Head of caudate nucleus (tissue), 42 donors: ENCODE measurements at regions not wholly inside any gene's neighbourhood (a gene's known extent, or its start where the extent isn't known, plus 50 kb on each side); places are given as distances from the start of the nearest gene placed in this dataset.

Experiments
- DNase-seq, 42 donors: peaks; one replicate each; pipeline versions ENCODE4 v3.0.0 to v3.0.0-alpha.2; 2020 to 2021; ENCODE audit warnings: mixed read lengths in 7 of 42
- intact Hi-C: fragments of 100-400 bp; cut with DNase I; formaldehyde crosslinking; loops from one replicate; pipeline ENCODE4 v1.15.0; 2022

DNA sequence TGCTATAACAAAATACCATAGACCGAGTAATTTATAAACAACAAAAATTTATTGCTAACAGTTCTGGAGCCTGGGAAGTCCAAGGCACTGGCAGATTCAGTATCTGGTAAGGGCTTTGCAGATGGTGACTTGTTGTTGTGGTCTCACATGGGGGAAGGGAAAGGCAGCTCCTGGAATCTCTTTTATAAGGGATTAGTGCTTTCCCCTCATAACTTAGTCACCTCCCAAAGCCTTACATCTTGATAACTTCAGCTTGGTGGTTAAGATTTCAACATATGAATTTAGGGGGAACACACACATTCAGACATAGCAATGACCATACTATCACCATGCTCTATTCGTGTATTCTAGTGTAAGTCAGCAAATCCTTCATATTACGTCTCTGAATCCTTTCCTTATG, 447.6 kb upstream of the TCF4 start:
- no peak for DNase-seq
- intact Hi-C loops: no loop called here

DNA sequence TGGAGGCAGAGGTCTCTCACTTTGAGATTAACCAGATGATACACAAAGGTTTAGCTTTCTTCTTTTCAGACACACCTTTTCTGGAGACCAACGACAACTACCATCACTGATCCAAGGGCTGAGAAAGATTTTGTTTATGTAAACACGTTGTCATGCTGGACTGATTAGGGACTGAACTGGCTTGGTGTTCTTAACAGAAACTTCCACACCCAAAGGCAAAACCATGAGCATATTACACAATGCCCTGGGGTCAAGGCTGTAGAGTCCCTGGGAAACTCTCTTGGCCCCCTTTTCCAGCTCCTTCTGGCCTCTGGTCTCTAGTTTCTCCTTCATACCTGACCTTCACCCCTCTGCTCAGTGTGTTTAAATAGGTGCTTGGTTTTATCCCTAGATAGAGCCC, 447.0 kb upstream of the TCF4 start:
- DNase-seq: no peak
- intact Hi-C loops: no loop called here

DNA sequence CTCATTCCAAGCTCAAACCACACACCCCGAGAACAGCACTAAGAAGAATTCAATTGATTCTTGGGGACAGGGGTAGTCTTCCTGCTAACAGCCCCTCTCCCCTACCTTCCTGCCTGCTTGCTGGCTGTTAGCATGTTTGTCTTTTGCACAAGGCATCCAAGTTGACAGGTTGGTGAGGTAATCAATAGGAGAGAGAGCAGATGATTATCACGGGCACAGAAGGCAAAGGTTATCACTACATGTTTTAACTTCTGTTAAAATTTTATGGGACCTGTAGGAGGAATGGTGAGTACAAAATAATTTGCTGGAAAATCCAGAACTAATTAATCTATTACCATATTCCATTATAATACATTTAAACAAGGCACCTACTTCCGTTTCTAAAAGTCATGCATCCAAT, 442.1 kb upstream of the TCF4 start:
- intact Hi-C loops: no loop called here
- DNase-seq: no peak

DNA sequence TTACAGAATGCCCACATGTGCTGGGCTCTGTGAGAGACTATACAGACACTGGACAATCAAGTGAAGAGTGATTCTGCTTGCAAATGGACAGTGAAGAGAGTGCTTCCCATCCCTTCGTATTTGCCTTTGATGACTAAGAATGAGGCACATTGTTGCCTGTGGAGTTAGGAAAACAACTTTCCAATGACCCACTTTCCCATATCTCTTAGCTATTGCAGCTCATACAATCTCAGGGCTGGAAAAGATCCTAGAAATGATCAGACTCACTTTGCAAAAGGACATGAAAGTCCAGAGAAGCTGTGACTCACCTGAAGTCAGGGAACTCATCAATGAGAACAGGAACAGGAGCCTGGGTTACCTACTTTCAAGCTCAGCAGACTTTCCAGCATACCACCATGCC, 440.5 kb upstream of the TCF4 start:
- intact Hi-C loops: no loop called here
- DNase-seq: no peak

DNA sequence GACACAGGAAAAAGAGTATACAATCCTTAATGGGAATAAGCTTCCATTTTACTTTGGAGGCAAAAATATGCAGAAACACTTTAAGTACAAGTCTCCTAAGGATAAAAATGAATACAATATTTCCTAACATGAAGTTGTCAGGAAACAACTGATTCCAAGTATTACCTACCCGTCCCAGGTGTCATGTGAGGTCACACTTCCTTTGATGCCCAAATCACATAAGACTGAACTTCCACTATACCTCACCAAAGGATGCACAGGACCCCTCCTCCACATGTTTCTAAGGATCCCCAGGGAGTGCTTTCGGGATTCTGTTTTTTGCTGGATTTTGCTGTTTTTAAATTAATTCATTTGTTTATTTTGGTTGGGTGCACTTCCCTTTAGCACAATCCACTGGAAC, 438.5 kb upstream of the TCF4 start:
- no peak for DNase-seq
- intact Hi-C loops: no loop called here

DNA sequence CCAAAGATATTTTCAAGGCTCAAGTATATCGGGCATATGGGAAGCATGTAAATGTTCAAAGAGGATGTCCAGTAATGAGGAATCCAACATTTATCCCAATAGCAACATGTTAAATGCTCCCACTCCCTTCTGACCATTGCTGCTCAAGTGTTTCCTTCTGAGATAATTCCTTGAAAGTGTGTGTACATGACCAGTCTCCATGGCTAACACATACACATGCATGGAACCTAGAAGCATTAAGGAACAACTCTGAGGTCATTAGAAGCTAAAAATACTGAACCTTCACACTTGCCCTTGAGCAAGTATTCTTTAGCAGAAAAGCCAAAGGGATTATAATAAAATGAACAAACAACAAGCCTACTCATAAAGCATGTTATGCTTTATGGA, 433.8 kb upstream of the TCF4 start:
- no peak for DNase-seq
- intact Hi-C loops: no loop called here

DNA sequence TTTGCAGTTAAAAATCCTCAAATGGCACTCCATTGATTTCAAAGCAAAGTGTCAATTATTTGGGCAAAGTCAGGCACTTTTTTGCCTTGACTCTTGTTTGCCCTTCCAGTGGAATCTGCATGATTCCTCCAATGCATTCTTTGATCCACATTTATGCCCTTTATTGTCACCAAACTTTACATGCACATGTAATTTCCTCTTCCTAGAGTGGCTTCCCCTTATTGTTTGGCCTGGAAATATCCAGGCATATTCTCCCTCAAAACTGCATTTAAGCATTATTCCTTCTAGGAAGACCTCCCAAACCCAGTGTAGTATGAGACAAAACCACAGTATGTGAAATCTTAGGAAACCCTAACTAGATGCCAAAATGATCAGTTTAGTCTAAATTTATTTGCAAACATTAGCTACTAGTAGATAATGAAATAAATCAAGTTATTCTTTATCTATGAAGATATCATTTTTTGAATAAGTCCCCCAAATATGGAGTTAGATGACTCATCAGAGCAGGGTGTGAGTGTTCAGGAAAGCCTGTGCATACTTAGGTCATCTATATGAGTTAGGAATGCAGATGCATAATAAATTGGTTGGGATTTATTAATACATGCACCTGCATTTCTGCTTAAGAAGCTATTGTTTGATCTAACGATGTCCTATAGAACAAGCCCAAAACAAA, 433.3 kb upstream of the TCF4 start:
- intact Hi-C loops: no loop called here
- no peak for DNase-seq

DNA sequence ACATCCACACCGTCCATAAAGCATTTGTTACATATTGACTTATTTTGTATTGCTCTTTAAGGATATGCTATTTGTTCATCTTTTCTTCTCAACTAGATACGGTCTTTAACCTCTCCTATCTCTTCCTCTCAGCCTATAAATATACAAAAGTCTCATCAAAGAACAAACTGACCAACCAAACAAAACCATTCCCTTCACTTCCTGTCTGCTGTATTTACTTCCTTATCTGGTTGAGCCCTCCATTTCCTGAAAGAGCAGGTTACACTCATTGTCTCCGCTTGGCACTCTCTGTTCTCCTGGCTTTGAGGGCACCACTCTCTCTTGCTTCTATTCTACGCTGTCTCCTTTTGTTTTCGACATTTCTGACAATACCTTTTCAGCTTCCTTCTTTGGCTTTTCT, 431.9 kb upstream of the TCF4 start:
- DNase-seq: no peak
- intact Hi-C loops: no loop called here

DNA sequence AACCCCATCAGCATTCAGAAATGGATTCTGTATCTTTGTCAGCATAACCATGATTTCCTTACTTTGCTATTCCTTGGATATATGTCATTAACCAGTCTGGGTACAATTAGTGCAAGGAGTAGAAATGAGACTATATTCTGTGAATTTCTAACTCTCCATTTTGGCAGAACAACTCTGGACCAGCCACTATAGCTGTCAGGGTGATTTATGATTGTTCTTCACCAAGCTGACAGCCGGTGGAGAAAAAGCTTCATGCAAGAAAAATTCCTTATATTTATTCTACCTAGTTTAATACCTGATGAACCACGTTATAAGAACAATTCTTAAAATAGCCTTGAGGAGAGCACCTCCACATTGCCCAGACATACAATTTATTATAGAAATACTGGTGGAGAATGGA, 431.2 kb upstream of the TCF4 start:
- no peak for DNase-seq
- intact Hi-C loops: no loop called here

DNA sequence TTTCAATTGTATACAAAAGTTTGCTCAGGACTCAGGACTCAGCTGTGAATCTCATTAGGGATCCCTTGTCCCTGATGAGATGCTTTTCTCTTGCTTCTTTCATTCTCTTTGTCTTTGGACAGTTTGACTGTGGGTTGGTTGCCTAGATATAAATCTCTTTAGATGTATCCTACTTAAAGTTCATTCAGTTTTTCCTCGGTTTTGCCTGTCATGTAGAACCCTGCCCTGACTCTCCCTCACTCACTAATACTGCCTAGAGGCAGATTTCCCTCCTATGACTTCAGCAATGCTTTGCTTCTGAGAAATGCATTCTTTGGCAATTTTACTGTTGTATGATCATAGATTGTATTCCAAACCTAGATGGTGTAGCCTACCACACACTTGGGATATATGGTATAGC, 421.4 kb upstream of the TCF4 start:
- intact Hi-C loops: no loop called here
- DNase-seq: no peak

DNA sequence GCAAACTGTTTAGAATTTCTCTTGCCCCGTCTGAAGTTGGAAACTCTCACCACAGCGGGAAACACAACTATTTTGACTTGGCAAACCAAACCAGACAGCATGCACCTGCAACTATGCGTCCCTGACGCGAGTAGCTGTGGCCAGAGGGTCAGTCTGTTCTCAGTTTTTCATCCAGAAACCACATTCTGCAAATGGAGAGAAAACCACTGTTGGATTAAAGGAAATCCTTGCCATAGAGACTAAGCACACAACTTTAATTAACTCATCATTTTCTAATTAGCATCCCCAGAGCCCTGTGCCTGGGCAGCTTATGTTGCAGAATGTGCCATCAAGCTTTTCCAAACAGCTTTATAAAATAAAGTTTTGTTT, 415.7 kb upstream of the TCF4 start:
- no peak for DNase-seq

DNA sequence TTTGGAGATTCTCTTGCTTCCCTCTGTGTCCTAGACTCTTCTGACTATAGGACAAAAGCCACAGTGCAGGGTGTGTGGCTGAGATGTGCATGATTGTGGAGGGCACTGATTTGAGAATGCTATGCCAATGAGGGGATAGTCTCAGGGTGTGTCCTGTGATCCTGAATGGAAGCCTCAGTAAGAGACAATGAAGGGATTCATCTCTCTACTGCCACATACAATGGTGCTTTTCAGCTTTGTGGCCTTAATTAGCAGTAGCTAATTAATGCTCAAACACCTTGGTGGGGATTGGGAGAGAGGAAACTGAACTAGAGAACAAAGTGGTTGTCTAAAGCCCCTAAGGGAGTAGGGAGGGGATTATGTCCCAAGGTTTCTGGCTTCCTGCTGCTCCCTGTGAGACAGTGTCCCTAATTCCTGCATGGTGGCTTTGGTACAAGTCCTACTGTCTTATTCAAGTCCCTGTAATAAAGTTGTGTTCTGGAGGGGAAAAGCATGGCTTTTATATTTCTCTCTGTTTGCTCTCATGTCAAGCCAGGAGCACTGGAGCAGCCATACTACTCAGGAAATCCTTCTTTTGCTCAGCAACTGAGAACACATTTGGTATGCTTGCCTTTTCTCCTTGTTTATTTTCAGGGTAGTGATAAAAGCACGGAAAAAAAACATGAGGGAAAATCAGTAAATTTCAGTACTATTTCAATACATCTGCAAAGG, 415.2 kb upstream of the TCF4 start:
- DNase-seq: peak in 11 of 42 donors; percentile 11 to 58 (median 23)
- intact Hi-C loops: no loop called here

More for the DNA sequence above, 415.7 kb upstream of the TCF4 start:
- intact Hi-C loops: no loop called here

DNA sequence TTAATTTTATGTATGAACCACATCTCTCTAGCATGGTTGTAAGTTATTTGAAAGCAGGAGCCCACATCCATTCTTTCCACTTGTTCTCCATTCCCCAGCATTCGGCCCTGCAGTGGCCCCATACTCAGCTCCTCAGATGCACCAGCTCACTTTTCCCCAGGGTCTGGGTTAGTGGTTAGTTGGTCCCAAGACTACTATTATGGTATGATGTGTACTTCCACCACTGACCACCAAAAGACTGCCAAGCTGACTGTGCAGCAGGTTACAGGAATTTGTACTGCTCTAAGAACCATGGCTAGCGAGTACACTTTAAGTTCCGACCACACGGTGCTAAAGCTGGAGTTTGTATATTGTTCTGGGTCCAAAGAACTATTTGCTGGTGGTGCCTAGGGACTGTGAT, 413.6 kb upstream of the TCF4 start:
- intact Hi-C loops: no loop called here

DNA sequence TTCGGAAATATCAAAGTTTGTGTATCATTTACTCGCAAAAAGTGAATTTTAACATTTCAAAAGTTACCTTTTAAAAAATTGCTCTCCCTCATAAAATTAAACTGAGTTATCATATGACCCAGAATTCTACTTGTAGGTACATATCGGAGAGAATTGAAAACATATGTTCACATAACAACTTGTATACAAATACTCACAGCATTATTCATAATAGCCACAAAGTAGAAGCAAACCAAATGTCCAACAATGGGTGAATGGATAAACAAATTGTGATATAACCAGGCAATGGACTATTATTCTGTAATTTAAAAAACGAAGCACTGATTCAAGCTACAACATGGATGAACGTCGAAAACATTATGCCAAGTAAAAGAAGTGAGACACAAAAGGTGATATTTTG, 412.0 kb upstream of the TCF4 start:
- no peak for DNase-seq
- intact Hi-C loops: no loop called here

More for the DNA sequence above, 413.6 kb upstream of the TCF4 start:
- no peak for DNase-seq

DNA sequence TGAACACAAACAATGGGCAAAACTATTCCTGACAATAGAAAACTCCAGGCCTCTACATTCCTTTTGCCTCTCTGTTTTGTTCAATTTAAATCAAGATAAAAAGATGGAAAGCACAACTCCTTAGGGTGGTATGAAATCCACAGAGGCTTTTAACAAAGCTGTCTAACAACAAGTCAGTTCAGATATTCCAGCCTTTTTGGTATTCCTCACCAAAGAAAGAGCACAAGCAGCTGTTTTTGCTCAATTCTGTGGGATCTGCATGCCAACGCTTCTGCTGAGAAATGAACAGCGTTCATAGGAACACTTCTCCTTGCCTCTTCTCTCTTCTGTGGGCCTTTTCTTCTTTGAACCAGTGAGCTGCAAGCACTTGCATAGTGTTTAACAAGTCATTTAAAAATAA, 411.6 kb upstream of the TCF4 start:
- intact Hi-C loops: loop anchor here (5.0 kb wide), 1 partner anchor 43 kb away; no protein-coding TSS in a partner anchor
- DNase-seq: peak in 4 of 42 donors; percentile 6 to 30 (median 14)

DNA sequence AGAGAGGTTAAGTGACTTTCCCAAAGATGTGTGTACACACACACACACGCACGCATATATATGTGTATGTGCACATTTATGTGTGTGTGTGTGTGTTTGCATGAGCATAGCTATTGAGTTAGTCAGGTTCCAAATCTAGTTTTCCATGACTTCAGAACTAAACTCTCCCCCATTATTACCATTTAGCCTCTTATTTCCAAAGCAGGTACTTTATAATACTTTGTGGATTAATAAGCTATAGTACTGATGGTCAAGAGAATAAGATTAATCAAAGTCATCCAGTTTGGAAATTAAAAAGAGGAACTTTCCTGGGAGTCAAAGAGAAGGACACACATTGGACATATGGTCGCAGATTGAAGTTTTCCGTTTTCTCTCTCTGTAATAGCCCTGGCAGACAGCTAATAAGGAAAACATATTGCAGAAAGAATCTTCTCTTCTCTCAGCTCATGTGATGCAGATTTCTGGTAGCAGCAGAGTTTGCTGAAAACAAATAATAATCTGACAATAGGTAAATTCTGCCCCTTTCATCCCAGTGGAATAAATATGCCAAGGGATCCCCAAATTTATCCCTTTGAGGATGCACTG, 410.9 kb upstream of the TCF4 start:
- intact Hi-C loops: loop anchor here (5.0 kb wide), 1 partner anchor 43 kb away; no protein-coding TSS in a partner anchor

DNA sequence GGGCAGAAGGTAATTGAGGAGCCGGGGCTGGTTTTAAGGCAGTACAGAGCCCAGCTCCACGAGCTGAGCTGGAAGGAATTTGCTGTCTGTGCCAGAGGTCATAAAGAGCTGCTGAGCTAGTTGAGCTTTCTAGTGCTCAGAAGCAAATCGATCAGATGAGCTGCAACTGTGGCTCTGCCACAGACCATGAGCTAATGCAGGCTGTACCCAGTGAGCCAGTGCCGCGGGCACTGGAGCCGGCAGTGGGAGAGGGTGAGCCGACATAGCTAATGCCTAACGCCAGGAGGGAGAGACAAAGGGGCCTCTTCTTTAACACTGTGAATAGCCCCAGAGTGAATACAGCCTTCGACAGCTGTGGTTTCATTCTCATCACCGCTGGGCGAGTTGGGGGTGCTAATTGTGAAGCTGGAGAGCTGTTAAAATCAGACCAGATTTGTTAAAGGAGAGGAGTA, 410.1 kb upstream of the TCF4 start:
- DNase-seq: peak; percentile 57 to 90 (median 77)
- intact Hi-C loops: loop anchor here (5.0 kb wide), 1 partner anchor 44 kb away; no protein-coding TSS in a partner anchor

More for the DNA sequence above, 410.9 kb upstream of the TCF4 start:
- DNase-seq: no peak

DNA sequence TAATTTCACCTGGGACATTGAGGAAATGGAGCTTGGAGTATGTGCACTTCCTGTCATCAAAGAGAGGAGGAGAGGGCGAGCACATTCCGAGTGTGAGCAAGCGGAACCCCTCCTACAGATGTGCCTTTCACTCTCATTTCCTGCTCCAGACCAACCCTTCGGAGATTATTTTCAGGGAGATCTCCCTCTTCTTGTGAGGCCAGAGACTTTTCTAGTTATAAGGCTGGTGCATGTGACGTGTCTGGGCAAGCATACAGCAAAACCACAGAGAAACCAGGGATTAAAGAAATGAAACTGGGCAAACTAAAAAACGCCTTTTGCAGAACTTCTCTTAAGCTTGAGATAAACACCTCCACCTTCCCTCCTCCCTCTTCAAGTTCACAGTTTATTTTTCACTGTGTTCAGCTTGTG, 409.2 kb upstream of the TCF4 start:
- peak in 6 of 42 donors; percentile 11 to 45 (median 16) for DNase-seq
- intact Hi-C loops: loop anchor here (5.0 kb wide), 1 partner anchor 45 kb away; no protein-coding TSS in a partner anchor

DNA sequence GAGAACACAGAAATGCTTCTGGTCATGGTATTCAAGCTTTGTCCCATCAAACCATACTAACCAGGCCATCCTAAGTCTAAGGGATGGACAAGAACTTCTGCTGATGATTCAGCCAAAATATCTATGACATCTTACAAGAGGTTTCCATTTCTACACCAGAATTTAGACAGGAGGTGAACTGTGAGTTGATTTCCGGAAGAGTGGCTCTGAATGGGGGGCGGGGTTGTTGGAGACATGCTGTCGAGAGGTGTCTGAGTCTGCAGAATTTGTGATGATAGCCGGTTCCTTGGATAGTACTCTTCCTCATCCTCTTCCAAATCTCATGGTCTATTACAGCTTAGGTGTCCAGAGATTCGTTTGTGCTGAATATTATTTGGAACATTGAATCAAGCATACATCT, 408.7 kb upstream of the TCF4 start:
- DNase-seq: no peak
- intact Hi-C loops: loop anchor here (5.0 kb wide), 1 partner anchor 46 kb away; no protein-coding TSS in a partner anchor

DNA sequence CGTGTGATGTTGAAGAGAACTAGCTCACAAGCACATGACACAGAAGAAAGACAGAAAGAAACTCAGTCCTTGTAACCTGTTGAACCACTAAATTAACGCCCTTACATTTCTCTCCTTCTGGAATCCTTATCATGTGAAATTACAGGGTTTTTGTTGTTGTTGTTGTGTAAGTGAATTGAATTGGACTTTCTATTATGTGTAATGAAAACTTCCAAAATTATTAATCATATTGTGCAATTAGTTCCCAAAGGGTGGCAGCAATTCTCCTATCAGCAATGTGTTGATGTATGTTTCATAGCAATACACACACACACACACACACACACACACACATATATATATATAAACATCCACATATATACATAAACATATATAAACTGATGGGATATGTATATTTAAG, 402.2 kb upstream of the TCF4 start:
- intact Hi-C loops: no loop called here
- DNase-seq: no peak
